NCI-H1417 treated with DMSO at 0.1 percent for 48 hours (cell line): ENCODE measurements at regions not wholly inside any gene's neighbourhood (a gene's known extent, or its start where the extent isn't known, plus 50 kb on each side); places are given as distances from the start of the nearest gene placed in this dataset.
"Not testable (repeated sequence)": the region's sequence is repeated elsewhere in the genome, so short reads cannot be mapped to it uniquely, and the experiment has no call there.

ENCODE experiments used
- DNase-seq: peaks from one replicate; lab custom pipeline; 2025; lab: John Stamatoyannopoulos, UW

GRCh38 chr7:118801366-118801765 lies 576.9 kb downstream of the ANKRD7 start:
- DNase-seq = no peak

- no peak for DNase-seq
These were observed 578.2 kb downstream of the ANKRD7 start for GRCh38 chr7:118802726-118803125.

GRCh38 chr7:118826246-118826645 lies 601.7 kb downstream of the ANKRD7 start:
- DNase-seq = no peak

- no peak for DNase-seq
These were observed 612.4 kb downstream of the ANKRD7 start for GRCh38 chr7:118836933-118837332.

- DNase-seq = no peak
These were observed 615.0 kb downstream of the ANKRD7 start for GRCh38 chr7:118839515-118839914.

GRCh38 chr7:118843456-118843855 lies 619.0 kb downstream of the ANKRD7 start:
- DNase-seq = no peak

GRCh38 chr7:118844748-118845147 lies 620.2 kb downstream of the ANKRD7 start:
- DNase-seq = no peak

- no peak for DNase-seq
These were observed 621.3 kb downstream of the ANKRD7 start for GRCh38 chr7:118845791-118846190.

- no peak for DNase-seq
These were observed 622.5 kb downstream of the ANKRD7 start for GRCh38 chr7:118846977-118847376.

- DNase-seq = peak; percentile 50
These were observed 630.8 kb downstream of the ANKRD7 start for GRCh38 chr7:118855290-118855689.

GRCh38 chr7:118858651-118859149 lies 634.2 kb downstream of the ANKRD7 start:
- no peak for DNase-seq

GRCh38 chr7:118861581-118861980 lies 637.1 kb downstream of the ANKRD7 start:
- no peak for DNase-seq

- no peak for DNase-seq
These were observed 638.2 kb downstream of the ANKRD7 start for GRCh38 chr7:118862740-118863139.

GRCh38 chr7:118863966-118864365 lies 639.5 kb downstream of the ANKRD7 start:
- DNase-seq = no peak

GRCh38 chr7:118867860-118868259 lies 643.4 kb downstream of the ANKRD7 start:
- no peak for DNase-seq

- DNase-seq = not testable (repeated sequence)
These were observed 644.6 kb downstream of the ANKRD7 start for GRCh38 chr7:118869141-118869540.

GRCh38 chr7:118870187-118870586 lies 645.7 kb downstream of the ANKRD7 start:
- DNase-seq = no peak

GRCh38 chr7:118872568-118872967 lies 648.1 kb downstream of the ANKRD7 start:
- DNase-seq = no peak

- DNase-seq = no peak
These were observed 652.7 kb downstream of the ANKRD7 start for GRCh38 chr7:118877187-118877586.

- no peak for DNase-seq
These were observed 653.8 kb downstream of the ANKRD7 start for GRCh38 chr7:118878336-118878735.

- no peak for DNase-seq
These were observed 673.8 kb downstream of the ANKRD7 start for GRCh38 chr7:118898284-118898683.

GRCh38 chr7:118902600-118902999 lies 678.1 kb downstream of the ANKRD7 start:
- no peak for DNase-seq

- no peak for DNase-seq
These were observed 683.5 kb downstream of the ANKRD7 start for GRCh38 chr7:118907911-118908527.

GRCh38 chr7:118916120-118916519 lies 691.6 kb downstream of the ANKRD7 start:
- DNase-seq = not testable (repeated sequence)
